ENCODE measurements at regions not wholly inside any gene's neighbourhood (a gene's known extent, or its start where the extent isn't known, plus 50 kb on each side); places are given as distances from the start of the nearest gene placed in this dataset.

GRCh38 chr5:54873691-54874090 lies 111.7 kb downstream of the ESM1 start:
- no peak overlapping the region for H3K4me3 Mint-ChIP-seq
- H3K27ac ChIP-seq (ENCODE audit: low read depth) = no peak overlapping the region
- H3K36me3 ChIP-seq (ENCODE audit: insufficient read depth) = no peaks in the 10 kb centered on the region
- no peak for TF ChIP-seq CREB1 (CRISPR knock-in tag; IDR thresholded peaks at IDR 0.05; ENCODE audit: low read depth)
- no peak for TF ChIP-seq JUNB (IDR thresholded peaks at IDR 0.05; ENCODE audit: unreplicated experiment)
- TF ChIP-seq POLR2AphosphoS5 (IDR thresholded peaks at IDR 0.05; ENCODE audit: low read depth) = no peak
- no peak for TF ChIP-seq EZH2phosphoT487 (IDR thresholded peaks at IDR 0.05; ENCODE audit: unreplicated experiment)
- TF ChIP-seq, protein P1, sequence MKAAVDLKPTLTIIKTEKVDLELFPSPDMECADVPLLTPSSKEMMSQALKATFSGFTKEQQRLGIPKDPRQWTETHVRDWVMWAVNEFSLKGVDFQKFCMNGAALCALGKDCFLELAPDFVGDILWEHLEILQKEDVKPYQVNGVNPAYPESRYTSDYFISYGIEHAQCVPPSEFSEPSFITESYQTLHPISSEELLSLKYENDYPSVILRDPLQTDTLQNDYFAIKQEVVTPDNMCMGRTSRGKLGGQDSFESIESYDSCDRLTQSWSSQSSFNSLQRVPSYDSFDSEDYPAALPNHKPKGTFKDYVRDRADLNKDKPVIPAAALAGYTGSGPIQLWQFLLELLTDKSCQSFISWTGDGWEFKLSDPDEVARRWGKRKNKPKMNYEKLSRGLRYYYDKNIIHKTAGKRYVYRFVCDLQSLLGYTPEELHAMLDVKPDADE (IDR thresholded peaks at IDR 0.05) = no peak
- no peak for TF ChIP-seq EZH2 (IDR thresholded peaks at IDR 0.05; ENCODE audit: low read depth, unreplicated experiment)
- TF ChIP-seq ZNF331 (CRISPR knock-in tag; IDR thresholded peaks at IDR 0.05; ENCODE audit: low read depth) = no peak
- TF ChIP-seq ZNF114 (CRISPR knock-in tag; IDR thresholded peaks at IDR 0.05) = no peak
- TF ChIP-seq, protein P2, sequence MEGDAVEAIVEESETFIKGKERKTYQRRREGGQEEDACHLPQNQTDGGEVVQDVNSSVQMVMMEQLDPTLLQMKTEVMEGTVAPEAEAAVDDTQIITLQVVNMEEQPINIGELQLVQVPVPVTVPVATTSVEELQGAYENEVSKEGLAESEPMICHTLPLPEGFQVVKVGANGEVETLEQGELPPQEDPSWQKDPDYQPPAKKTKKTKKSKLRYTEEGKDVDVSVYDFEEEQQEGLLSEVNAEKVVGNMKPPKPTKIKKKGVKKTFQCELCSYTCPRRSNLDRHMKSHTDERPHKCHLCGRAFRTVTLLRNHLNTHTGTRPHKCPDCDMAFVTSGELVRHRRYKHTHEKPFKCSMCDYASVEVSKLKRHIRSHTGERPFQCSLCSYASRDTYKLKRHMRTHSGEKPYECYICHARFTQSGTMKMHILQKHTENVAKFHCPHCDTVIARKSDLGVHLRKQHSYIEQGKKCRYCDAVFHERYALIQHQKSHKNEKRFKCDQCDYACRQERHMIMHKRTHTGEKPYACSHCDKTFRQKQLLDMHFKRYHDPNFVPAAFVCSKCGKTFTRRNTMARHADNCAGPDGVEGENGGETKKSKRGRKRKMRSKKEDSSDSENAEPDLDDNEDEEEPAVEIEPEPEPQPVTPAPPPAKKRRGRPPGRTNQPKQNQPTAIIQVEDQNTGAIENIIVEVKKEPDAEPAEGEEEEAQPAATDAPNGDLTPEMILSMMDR (conservative IDR thresholded peaks at IDR 0.05; ENCODE audit: low read depth in 2 of 2) = no peak
- TF ChIP-seq ZNF462 (CRISPR knock-in tag; IDR thresholded peaks at IDR 0.05) = no peak
- TF ChIP-seq STAT1 (IDR thresholded peaks at IDR 0.05; ENCODE audit: unreplicated experiment) = no peak
- no peak for TF ChIP-seq NANOG (IDR thresholded peaks at IDR 0.05; ENCODE audit: borderline replicate concordance)
- no peaks in the 10 kb centered on the region for H3K79me2 ChIP-seq (replicated peaks; ENCODE audit: insufficient read depth)
- no peak overlapping the region for H3K27ac Mint-ChIP-seq
- peaks cover 33% of the 10 kb centered on the region for H3K4me1 Mint-ChIP-seq
- ATAC-seq (no peak), DNase-seq (ENCODE audit: low spot score) (no peak)
- H3K9me3 Mint-ChIP-seq = no peaks in the 10 kb centered on the region
- H4K20me1 ChIP-seq (replicated peaks; ENCODE audit: insufficient read depth) = no peaks in the 10 kb centered on the region
- H3K27me3 ChIP-seq (ENCODE audit: insufficient read depth) = no peaks in the 10 kb centered on the region
- 0 out of 2 replicates have a peak, but pooled peaks cover 4% of the 10 kb centered on the region for H3K9me2 ChIP-seq (ENCODE audit: insufficient read depth)
- H3K36me3 Mint-ChIP-seq (ENCODE audit: low read depth) = no peaks in the 10 kb centered on the region
- no peak overlapping the region for H3K4me2 ChIP-seq
- H3F3A ChIP-seq (replicated peaks; ENCODE audit: low read depth) = no peaks in the 10 kb centered on the region
- peaks cover 29% of the 10 kb centered on the region for H3K4me1 ChIP-seq (ENCODE audit: insufficient read depth)
- H3K4me3 ChIP-seq = no peak overlapping the region
- peaks cover under 1% of the 10 kb centered on the region for H3K27me3 Mint-ChIP-seq (ENCODE audit: insufficient read depth, low read depth, poor library complexity)
- H2AFZ ChIP-seq = no peak overlapping the region

Measured in GM23338 (cell line).